GM21526 (cell line): ENCODE measurements at regions not wholly inside any gene's neighbourhood (a gene's known extent, or its start where the extent isn't known, plus 50 kb on each side); places are given as distances from the start of the nearest gene placed in this dataset.

ENCODE experiments used
- ATAC-seq: cut with Tn5 transposase; IDR thresholded peaks from one replicate; pipeline ENCODE4 v1.9.1; 2021; ENCODE audit warnings: moderate library complexity; ENCODE audit not compliant: unreplicated experiment, low FRiP score

GRCh38 chr5:174159327-174160114 is 114.0 kb downstream of the NSG2 start:
- ATAC-seq: no peak

- no peak for ATAC-seq
These were observed 119.9 kb downstream of the NSG2 start for GRCh38 chr5:174165406-174165805.

- no peak for ATAC-seq
These were observed 120.9 kb downstream of the NSG2 start for GRCh38 chr5:174166231-174167079.

DNA sequence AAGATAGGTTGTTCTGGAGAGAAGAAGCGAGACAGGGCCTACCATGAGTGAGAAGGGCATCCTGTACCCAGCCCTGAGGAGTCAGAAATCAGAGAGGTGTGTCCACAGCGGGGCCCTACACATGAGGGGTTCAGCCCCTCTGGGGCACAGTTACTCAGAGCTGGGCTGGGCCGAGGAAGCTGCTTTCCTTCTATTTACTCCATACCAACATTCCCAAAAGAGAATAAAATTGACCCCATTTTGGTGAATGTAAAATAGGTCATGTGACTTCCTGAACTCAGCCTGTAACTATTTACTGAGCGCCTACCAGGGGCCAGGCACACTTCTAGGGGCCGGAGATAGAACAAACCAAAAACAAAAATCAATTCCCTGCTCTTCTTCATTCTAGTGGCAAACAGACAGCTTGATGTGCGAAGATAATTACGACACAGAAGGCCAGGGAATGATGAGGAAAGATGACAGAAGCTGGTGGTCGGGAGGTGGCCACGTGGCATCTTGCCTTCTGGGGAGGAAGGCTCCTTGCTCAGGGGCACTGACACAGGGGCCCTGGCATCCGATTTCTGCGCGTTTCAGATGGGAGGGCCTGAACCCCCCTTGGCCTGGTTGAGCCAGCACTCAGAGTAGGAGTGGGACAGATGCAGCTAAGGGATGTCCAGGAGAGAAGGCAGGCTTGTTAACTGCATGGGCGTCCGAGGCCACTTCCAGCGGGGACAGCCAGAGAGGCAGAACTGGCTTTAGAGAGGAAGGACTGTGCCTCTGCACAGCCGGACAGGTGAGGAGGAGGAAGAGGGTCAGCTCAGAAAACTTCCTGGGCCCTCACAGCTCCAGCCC is 121.8 kb downstream of the NSG2 start:
- no peak for ATAC-seq

GRCh38 chr5:174172152-174172551 is 126.6 kb downstream of the NSG2 start:
- ATAC-seq: no peak

GRCh38 chr5:174172566-174172965 is 127.1 kb downstream of the NSG2 start:
- ATAC-seq: no peak

DNA sequence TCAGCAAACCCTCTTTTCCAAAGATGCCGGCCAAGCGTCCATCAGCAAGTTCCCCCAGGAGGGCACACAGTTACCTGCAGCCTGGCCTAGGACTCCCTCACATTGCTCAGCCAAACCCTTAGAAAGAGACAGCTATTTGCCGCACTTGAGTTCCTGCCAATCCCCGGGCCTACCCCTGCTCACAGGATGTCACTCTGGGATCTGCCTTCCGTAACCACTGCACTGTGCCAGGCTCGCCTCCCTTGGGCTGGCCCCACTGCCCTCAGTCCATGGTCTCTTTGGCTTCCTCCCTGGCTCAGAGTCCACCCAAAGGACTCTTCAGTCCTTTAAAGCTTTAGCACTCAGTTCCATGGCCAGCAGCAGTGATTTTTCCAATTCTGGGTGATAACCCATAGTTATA is 128.3 kb downstream of the NSG2 start:
- no peak for ATAC-seq

DNA sequence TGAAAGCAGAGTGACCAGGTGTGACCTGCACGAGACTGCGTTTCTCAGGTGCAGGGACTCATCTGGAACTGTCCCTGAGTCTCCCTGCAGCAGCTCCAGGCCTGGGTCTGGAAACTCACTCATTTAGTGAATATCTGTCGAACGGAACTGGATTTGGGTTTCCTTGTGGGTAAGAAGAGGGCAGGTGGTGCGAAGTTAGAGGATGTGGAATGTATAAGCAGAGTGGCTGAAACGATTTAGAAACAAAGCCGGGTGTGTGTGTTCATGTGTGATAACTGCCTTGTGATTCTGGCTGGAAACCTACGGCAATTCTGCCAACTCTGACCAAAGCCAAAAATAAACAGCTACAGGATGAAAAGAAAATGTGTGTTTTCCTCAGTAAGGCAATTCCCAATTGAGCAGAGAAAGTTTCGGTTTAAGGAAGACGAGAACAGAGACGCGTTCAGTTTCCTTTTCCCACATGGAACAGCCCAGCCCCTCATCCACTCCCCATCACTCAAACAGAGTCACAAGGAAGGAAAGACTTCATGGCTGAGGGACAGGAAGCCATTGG is 130.3 kb downstream of the NSG2 start:
- no peak for ATAC-seq

DNA sequence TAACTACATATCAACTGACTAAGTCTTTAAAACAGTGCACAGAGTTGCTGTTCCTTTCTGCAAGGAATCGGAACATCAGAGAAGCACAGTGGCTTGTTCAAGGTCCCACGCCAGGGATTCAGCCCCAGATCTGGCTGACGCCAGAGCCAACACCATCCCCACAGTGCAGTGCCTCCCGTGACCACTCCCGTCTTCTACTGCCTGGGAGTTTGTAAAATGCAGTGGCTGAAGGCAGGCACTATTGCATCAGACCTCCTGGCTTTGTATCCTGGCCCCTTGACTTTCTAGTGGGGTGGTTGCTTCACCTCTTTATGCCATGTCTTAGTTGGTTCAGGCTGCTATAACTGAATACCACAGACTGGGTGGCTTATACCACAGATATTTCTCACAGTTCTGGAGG is 131.0 kb downstream of the NSG2 start:
- no peak for ATAC-seq

DNA sequence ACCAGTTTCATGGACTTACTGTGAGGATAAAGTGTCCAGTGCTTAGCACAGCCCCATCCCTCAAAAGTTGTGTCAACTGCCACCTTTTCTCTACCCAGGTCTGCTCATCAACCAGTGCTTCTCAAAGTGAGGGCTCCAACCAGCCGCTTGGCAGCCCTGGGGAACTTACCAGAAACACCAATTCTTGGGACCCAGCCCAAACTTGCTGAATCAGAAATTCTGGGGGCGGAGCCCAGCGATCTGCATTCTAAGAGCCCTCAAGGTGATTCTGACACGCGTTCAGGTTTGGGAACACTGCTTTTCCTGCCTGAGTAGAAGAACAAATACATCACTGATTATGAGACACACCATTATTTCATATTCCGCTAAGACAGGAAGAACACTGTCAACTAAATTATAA is 132.0 kb downstream of the NSG2 start:
- no peak for ATAC-seq

DNA sequence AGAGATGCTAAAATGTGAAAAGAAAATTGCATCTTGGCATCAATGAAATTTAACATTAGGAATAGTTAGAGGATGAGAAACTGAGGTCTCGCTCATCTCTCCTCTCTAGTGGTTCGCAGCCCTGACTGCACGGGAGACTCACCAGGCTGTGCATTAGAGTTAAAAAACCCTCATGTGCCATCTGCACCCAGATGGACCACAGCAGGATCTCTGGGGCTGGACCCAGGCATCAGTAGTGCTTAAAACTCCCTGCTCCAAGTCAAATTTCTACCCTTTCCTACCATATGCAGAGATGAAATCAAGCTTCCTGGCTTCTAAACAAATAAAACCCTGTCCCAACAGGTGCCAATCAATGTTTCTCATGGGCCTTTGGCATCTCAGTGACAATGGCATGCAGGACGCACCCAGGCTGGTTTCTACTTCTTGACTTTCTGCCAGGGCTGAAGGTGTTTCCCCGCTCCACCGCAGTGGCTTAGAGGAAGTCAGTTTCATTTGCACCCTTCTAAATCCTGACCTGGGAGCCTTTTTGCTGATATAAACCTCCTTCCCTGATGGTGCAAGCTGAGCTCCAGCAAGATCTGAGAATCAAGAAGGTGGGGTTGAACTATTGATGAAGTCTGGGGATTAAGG is 132.6 kb downstream of the NSG2 start:
- ATAC-seq: no peak

DNA sequence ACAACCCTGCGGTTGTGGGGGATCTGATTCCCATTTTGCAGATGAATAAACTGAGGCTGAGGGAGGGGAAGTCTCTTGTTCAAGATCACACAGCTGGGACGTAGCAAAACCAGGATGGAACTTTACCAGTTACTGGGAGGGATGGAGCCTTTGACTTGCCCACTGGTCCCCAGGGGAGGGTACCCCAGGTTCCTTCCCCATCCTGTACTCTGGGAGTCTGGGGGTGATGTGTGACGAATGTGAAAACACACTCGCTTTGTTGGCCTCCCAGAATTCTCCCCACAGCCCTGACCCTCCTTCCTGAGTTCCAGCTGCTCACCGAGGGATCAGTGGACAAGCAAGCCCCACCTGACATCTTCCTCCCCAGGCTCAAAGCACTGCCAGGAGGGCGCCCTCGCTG is 135.1 kb downstream of the NSG2 start:
- no peak for ATAC-seq

GRCh38 chr5:174182111-174182510 is 136.6 kb downstream of the NSG2 start:
- no peak for ATAC-seq

DNA sequence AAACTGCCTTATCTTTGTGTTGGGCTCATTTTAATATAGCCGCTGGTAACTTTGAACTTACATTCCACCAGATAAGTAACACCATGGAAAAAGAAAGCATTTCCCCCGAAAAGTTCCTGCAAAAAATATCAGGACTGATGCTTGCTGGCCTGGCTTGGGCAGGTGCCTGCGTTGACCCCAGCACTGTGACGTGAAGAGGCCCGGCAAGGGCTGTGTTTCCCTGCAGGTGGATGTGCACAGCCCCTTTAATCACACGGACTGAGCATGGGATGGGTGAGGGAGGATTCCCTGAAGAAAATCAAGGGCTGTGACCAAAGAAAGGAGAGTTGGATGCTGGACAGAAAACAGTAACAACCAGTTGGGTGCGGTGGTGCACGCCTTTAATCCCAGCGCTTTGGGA is 138.2 kb downstream of the NSG2 start:
- no peak for ATAC-seq

DNA sequence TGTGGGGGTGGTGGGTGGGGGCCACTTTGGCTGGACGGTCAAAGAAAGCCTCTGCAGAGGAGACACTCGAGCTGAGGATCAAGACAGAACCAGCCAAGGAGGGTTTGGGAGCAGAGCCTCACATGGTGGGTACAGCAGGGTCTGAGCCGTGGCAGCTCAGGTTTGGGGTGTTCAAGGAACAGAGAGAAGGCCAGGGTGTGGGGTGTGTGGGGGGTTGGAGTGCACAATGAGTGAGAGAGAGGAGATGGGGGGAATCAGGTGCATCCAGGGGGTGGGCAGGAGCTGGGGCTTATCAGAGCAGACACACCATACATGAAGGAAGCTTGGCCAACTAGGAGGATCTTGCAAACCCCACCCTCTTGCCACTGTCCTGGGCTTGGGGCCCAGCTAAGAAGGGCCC is 140.0 kb downstream of the NSG2 start:
- ATAC-seq: no peak

DNA sequence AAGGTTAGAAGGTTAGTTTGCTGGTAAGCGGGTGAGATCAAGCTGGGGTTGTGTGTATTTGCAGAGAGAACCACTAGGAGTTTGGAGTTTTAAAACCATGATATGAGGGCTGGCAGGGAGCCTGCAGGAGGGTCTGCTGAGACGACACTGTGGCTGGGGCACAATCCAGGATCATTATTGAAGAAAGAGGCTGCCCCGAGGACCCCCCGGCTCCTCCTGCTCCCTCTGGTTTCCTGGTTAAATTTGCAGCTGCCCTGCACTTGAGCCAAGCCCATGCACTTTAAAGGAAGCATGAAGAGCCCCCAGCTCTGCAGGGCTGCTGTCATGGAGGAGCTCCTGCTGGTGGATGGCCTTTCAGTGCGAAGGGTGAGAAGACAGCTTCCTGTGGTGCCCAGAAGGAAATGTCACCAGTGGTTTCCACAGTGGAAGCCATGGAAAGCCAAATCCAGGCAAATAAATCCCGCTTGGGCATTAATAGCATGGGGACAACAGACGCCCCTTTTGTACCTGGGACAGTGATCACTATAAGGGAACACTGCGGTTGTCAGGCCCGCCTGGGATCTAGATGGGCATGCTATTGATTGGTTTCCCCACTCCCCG is 140.7 kb downstream of the NSG2 start:
- ATAC-seq: no peak

- no peak for ATAC-seq
These were observed 141.5 kb downstream of the NSG2 start for GRCh38 chr5:174187001-174187400.

DNA sequence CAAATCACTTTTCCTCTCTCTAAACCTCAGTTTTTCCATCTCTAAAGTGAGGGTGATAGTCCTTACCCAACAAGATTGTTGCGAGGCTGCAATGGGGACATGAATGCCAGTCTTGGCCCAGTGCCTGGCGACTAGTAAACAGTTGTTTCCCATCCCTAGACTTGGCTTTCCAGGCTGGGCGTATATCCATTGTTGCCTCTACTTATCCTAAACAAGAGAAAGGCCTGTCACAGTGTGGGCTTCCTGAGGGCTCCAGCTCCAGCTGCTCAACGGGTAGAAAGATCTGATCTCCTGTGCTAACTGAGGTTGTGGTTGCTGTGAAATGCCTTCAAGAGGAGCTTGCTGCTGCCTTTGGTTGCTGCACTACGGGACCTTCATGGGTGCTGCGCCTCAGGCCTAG is 142.0 kb downstream of the NSG2 start:
- no peak for ATAC-seq

- no peak for ATAC-seq
These were observed 142.8 kb downstream of the NSG2 start for GRCh38 chr5:174188295-174188694.
